ENCODE measurements at regions not wholly inside any gene's neighbourhood (a gene's known extent, or its start where the extent isn't known, plus 50 kb on each side); places are given as distances from the start of the nearest gene placed in this dataset.
"Not testable (repeated sequence)": the region's sequence is repeated elsewhere in the genome, so short reads cannot be mapped to it uniquely, and the experiment has no call there.

- in situ Hi-C loops (cut with MboI; ENCODE audit: low pct_unique_long_range_greater_than_20kb, low sequenced_read_pairs, unreplicated experiment): no loop called here
- DNase-seq (ENCODE audit: low spot score): no peak
- TF ChIP-seq CTCF (IDR thresholded peaks at IDR 0.05; ENCODE audit: extremely low read depth, insufficient read depth, missing control alignments): no peak
Observed at GRCh38 chr1:37186246-37186756, 152.0 kb upstream of the GRIK3 start.

GRCh38 chr1:37189111-37189510, 154.8 kb upstream of the GRIK3 start:
- TF ChIP-seq CTCF (IDR thresholded peaks at IDR 0.05; ENCODE audit: extremely low read depth, insufficient read depth, missing control alignments): no peak
- DNase-seq (ENCODE audit: low spot score): no peak
- in situ Hi-C loops (cut with MboI; ENCODE audit: low pct_unique_long_range_greater_than_20kb, low sequenced_read_pairs, unreplicated experiment): no loop called here

- no peak for DNase-seq (ENCODE audit: low spot score)
Observed at GRCh38 chr1:37197411-37197810, 163.1 kb upstream of the GRIK3 start.

GRCh38 chr1:37214305-37214704, 180.0 kb upstream of the GRIK3 start:
- DNase-seq (ENCODE audit: low spot score); in situ Hi-C loops (cut with MboI; ENCODE audit: low pct_unique_long_range_greater_than_20kb, low sequenced_read_pairs, unreplicated experiment): not testable (repeated sequence)

More at GRCh38 chr1:37197411-37197810, 163.1 kb upstream of the GRIK3 start:
- no peak for TF ChIP-seq CTCF (IDR thresholded peaks at IDR 0.05; ENCODE audit: extremely low read depth, insufficient read depth, missing control alignments)
- in situ Hi-C loops (cut with MboI; ENCODE audit: low pct_unique_long_range_greater_than_20kb, low sequenced_read_pairs, unreplicated experiment): no loop called here

- no peak for TF ChIP-seq CTCF (IDR thresholded peaks at IDR 0.05; ENCODE audit: extremely low read depth, insufficient read depth, missing control alignments)
- in situ Hi-C loops (cut with MboI; ENCODE audit: low pct_unique_long_range_greater_than_20kb, low sequenced_read_pairs, unreplicated experiment): no loop called here
- no peak for DNase-seq (ENCODE audit: low spot score)
Observed at GRCh38 chr1:37233606-37234005, 199.3 kb upstream of the GRIK3 start.

GRCh38 chr1:37234941-37235418, 200.7 kb upstream of the GRIK3 start:
- in situ Hi-C loops (cut with MboI; ENCODE audit: low pct_unique_long_range_greater_than_20kb, low sequenced_read_pairs, unreplicated experiment): no loop called here
- no peak for TF ChIP-seq CTCF (IDR thresholded peaks at IDR 0.05; ENCODE audit: extremely low read depth, insufficient read depth, missing control alignments)
- DNase-seq (ENCODE audit: low spot score): no peak

GRCh38 chr1:37237948-37238347, 203.6 kb upstream of the GRIK3 start:
- no peak for DNase-seq (ENCODE audit: low spot score)
- in situ Hi-C loops (cut with MboI; ENCODE audit: low pct_unique_long_range_greater_than_20kb, low sequenced_read_pairs, unreplicated experiment): no loop called here
- TF ChIP-seq CTCF (IDR thresholded peaks at IDR 0.05; ENCODE audit: extremely low read depth, insufficient read depth, missing control alignments): no peak

All from GM13977 (cell line).